Hematopoietic multipotent progenitor cell treated with erythropoietin and hydrocortisone succinate and interleukin-3 and kit ligand, for 8 days (in vitro differentiated cells): ENCODE measurements at regions not wholly inside any gene's neighbourhood (a gene's known extent, or its start where the extent isn't known, plus 50 kb on each side); places are given as distances from the start of the nearest gene placed in this dataset.

Experiments used
- DNase-seq: peaks from one replicate; pipeline ENCODE4 v3.0.0-alpha.2; 2015

- DNase-seq: no peak
These were observed 174.5 kb upstream of the PRNP start for GRCh38 chr20:4511776-4512175.

- no peak for DNase-seq
These were observed 176.3 kb upstream of the PRNP start for GRCh38 chr20:4509825-4510522.

- DNase-seq: no peak
These were observed 177.5 kb upstream of the PRNP start for GRCh38 chr20:4508773-4509172.

- no peak for DNase-seq
These were observed 179.0 kb upstream of the PRNP start for GRCh38 chr20:4507288-4507719.

- no peak for DNase-seq
These were observed 181.4 kb upstream of the PRNP start for GRCh38 chr20:4504814-4505213.

- DNase-seq: peak; percentile 14
These were observed 183.5 kb upstream of the PRNP start for GRCh38 chr20:4502756-4503155.

GRCh38 chr20:4493386-4493785 lies 192.9 kb upstream of the PRNP start:
- no peak for DNase-seq

- no peak for DNase-seq
These were observed 194.6 kb upstream of the PRNP start for GRCh38 chr20:4491643-4492042.

GRCh38 chr20:4490606-4491280 lies 195.5 kb upstream of the PRNP start:
- DNase-seq: no peak

GRCh38 chr20:4490045-4490444 lies 196.2 kb upstream of the PRNP start:
- no peak for DNase-seq

- no peak for DNase-seq
These were observed 197.6 kb upstream of the PRNP start for GRCh38 chr20:4488407-4489339.

- no peak for DNase-seq
These were observed 201.8 kb upstream of the PRNP start for GRCh38 chr20:4484379-4484997.

- no peak for DNase-seq
These were observed 202.3 kb upstream of the PRNP start for GRCh38 chr20:4483961-4484360.

GRCh38 chr20:4483486-4483885 lies 202.8 kb upstream of the PRNP start:
- no peak for DNase-seq

GRCh38 chr20:4480104-4480503 lies 206.2 kb upstream of the PRNP start:
- no peak for DNase-seq

- no peak for DNase-seq
These were observed 209.3 kb upstream of the PRNP start for GRCh38 chr20:4476903-4477500.

- no peak for DNase-seq
These were observed 213.3 kb upstream of the PRNP start for GRCh38 chr20:4472906-4473305.

- DNase-seq: no peak
These were observed 215.0 kb upstream of the PRNP start for GRCh38 chr20:4471221-4471620.

- DNase-seq: no peak
These were observed 215.9 kb upstream of the PRNP start for GRCh38 chr20:4470375-4470774.

- DNase-seq: no peak
These were observed 216.3 kb upstream of the PRNP start for GRCh38 chr20:4469910-4470309.

GRCh38 chr20:4468114-4468513 lies 218.1 kb upstream of the PRNP start:
- no peak for DNase-seq

- no peak for DNase-seq
These were observed 216.9 kb upstream of the ADRA1D start for GRCh38 chr20:4465855-4466545.
